ENCODE measurements at regions not wholly inside any gene's neighbourhood (a gene's known extent, or its start where the extent isn't known, plus 50 kb on each side); places are given as distances from the start of the nearest gene placed in this dataset.
"Not testable (repeated sequence)": the region's sequence is repeated elsewhere in the genome, so short reads cannot be mapped to it uniquely, and the experiment has no call there.

DNA sequence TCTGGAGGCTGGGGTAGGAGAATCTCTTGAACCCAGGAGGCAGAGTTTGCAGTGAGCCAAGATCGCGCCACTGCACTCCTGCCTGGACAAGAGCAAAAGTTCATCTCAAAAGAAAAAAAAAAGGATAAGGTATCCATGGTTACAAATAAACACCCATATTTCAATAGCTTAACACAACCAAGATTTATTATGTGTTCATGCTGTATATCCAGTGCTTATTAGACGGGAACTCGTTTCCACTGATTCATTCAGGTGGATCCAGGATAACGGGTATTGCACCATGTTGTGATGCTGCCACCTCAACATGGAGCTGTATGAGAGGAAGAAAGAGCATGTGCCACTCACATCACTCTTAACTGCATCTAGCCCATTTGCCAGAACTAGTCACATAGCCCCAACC, 69.1 kb upstream of the HIVEP1 start:
- no peak overlapping the region for H3K27ac ChIP-seq (ENCODE audit: low read depth, low read length)

DNA sequence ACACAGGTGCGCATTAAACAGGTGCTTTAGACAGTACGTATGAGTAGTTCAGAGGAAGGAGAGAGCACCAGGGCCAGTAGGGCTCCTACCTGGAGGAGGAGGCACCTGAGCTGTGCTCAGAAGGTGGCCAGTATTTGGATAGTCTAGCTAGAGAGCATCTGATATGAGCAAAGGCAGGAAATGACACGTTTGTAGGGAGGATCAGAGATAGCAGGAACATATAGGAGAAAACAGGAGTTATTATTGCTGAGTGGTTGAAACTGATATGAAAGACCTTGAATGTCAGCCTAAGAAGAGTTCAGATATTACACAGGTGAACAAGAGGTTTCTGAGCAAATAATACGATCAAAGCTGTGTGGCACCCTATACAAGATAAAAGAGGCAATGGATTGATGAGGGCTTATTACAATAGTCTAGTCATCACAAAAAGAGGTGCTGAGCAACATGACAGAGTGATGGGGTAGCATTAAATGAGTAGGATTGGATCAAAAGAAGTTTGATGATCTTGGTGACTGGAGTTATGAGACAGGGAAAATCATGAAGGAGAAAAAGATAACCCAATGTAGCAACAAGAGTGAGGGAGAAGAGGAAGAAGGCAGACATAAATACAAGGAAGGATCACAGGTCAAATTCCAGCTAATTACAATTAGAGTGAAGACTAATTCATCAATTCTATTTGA, 69.8 kb upstream of the HIVEP1 start:
- no peak overlapping the region for H3K27ac ChIP-seq (ENCODE audit: low read depth, low read length)
- H3K27me3 ChIP-seq (ENCODE audit: control insufficient read depth in 3 of 3, insufficient read depth in 3 of 3, low read length in 3 of 3): no peaks in the 10 kb centered on the region
- peaks cover 0 to 3% (median 0%) of the 10 kb centered on the region in 3 donors for H3K4me1 ChIP-seq (ENCODE audit: control insufficient read depth in 3 of 3, insufficient read depth in 3 of 3, low read length in 3 of 3)
- H3K4me3 ChIP-seq (ENCODE audit: low read length in 3 of 3): no peak overlapping the region
- no peak overlapping the region for H3K9ac ChIP-seq (ENCODE audit: low read depth in 1 of 3, low read length in 3 of 3)
- no peaks in the 10 kb centered on the region for H3K9me3 ChIP-seq (ENCODE audit: control insufficient read depth in 3 of 3, low read length in 3 of 3)
- no peaks in the 10 kb centered on the region for H3K36me3 ChIP-seq (ENCODE audit: control insufficient read depth in 3 of 3, insufficient read depth in 3 of 3, low read length in 3 of 3)

More for the DNA sequence above, 69.1 kb upstream of the HIVEP1 start:
- Histone ChIP-seq H3K27me3 (ENCODE audit: control insufficient read depth in 3 of 3, insufficient read depth in 3 of 3, low read length in 3 of 3) (no peaks in the 10 kb centered on the region), H3K36me3 (ENCODE audit: control insufficient read depth in 3 of 3, insufficient read depth in 3 of 3, low read length in 3 of 3) (no peaks in the 10 kb centered on the region), H3K4me1 (ENCODE audit: control insufficient read depth in 3 of 3, insufficient read depth in 3 of 3, low read length in 3 of 3) (peaks cover 0 to 3% (median 0%) of the 10 kb centered on the region in 3 donors), H3K9ac (ENCODE audit: low read depth in 1 of 3, low read length in 3 of 3) (no peak overlapping the region), H3K9me3 (ENCODE audit: control insufficient read depth in 3 of 3, low read length in 3 of 3) (no peaks in the 10 kb centered on the region), H3K4me3 (ENCODE audit: low read length in 3 of 3) (no peak overlapping the region)

DNA sequence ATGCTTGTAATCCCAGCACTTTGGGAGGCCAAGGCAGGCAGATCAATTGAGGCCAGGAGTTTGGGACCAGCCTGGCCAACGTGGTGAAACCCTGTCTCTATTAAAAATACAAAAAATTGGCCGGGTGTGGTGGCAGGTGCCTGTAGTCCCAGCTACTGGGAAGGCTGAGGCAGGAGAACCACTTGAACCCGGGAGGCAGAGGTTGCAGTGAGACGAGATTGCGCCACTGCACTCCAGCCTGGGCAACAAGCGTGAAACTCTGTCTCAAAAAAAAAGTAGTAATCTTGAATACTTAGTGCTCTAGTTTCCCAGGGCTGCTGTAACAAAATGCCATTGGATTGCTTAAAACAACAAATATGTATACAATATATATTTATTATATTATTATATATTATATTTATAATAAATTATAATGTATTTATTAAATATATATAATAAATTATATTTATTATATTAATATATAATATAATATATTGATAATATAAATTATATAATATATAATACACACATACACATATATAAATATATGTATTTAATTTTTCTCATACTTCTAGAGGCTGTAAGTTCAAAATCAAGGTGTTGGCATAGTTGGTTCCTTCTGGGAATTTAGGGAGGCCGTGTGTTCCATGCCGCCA, 71.5 kb upstream of the HIVEP1 start:
- H3K9me3 ChIP-seq (ENCODE audit: control insufficient read depth in 3 of 3, low read length in 3 of 3); H3K36me3 ChIP-seq (ENCODE audit: control insufficient read depth in 3 of 3, insufficient read depth in 3 of 3, low read length in 3 of 3); H3K9ac ChIP-seq (ENCODE audit: low read depth in 1 of 3, low read length in 3 of 3); H3K4me3 ChIP-seq (ENCODE audit: low read length in 3 of 3); H3K27me3 ChIP-seq (ENCODE audit: control insufficient read depth in 3 of 3, insufficient read depth in 3 of 3, low read length in 3 of 3); H3K27ac ChIP-seq (ENCODE audit: low read depth, low read length); H3K4me1 ChIP-seq (ENCODE audit: control insufficient read depth in 3 of 3, insufficient read depth in 3 of 3, low read length in 3 of 3): not testable (repeated sequence)

DNA sequence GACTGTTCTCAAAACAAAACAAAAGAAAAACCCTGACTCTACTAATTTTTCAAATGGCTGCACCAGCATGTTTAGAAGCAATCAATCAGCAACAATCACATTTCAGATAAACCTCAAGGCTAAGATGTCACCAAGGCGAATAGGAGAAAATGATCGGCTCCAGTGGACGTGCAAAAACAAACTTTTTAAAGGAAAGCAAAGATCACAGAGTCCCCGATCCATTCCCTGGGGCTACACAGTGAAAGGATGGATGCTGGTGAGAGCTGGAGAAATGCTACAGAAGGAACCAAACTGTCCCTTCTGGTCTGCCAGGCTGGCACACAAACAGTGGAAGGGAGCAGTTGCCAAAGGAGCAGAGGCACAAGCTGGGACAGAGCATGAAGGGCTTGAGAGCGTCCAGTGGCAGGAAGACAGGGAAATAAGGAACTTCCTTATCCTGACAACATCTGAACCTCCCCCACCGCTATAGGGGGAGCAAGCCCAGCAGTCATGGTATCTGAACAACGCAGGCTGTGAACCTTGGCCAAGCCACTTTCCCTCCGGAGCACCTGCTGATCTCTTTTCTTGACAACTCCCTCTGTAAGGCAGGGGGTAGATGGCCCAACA, 73.7 kb upstream of the HIVEP1 start:
- no peaks in the 10 kb centered on the region for H3K36me3 ChIP-seq (ENCODE audit: control insufficient read depth in 3 of 3, insufficient read depth in 3 of 3, low read length in 3 of 3)
- H3K9me3 ChIP-seq (ENCODE audit: control insufficient read depth in 3 of 3, low read length in 3 of 3): no peaks in the 10 kb centered on the region
- H3K27ac ChIP-seq (ENCODE audit: low read depth, low read length): no peak overlapping the region
- H3K9ac ChIP-seq (ENCODE audit: low read depth in 1 of 3, low read length in 3 of 3): peak overlapping the region in 1 of 3 donors; percentile 7
- H3K27me3 ChIP-seq (ENCODE audit: control insufficient read depth in 3 of 3, insufficient read depth in 3 of 3, low read length in 3 of 3): no peaks in the 10 kb centered on the region
- H3K4me3 ChIP-seq (ENCODE audit: low read length in 3 of 3): no peak overlapping the region
- H3K4me1 ChIP-seq (ENCODE audit: control insufficient read depth in 3 of 3, insufficient read depth in 3 of 3, low read length in 3 of 3): peaks cover 0 to 3% (median 0%) of the 10 kb centered on the region in 3 donors

DNA sequence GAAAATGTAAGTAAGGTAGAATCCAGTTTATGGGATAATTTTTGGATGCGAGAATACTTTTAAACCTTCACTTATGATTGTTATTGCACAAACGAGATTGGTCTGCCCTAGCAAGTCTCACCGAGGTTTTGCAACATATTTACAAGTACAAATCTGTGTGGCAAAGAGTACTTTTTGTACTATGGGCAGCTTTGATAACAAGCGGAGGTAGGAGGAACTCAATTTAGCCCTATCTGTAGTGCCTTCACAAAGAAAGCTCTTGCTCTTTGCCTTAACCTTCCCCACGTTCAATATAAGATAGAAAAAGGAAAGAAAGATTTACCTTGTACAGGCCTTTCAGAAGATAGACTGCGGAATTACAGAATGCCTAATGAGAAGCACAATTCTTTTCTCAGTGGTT, 77.5 kb upstream of the HIVEP1 start:
- Histone ChIP-seq H3K9ac (ENCODE audit: low read depth in 1 of 3, low read length in 3 of 3) (no peak overlapping the region), H3K27ac (ENCODE audit: low read depth, low read length) (no peak overlapping the region), H3K27me3 (ENCODE audit: control insufficient read depth in 3 of 3, insufficient read depth in 3 of 3, low read length in 3 of 3) (no peaks in the 10 kb centered on the region), H3K4me3 (ENCODE audit: low read length in 3 of 3) (no peak overlapping the region), H3K36me3 (ENCODE audit: control insufficient read depth in 3 of 3, insufficient read depth in 3 of 3, low read length in 3 of 3) (no peaks in the 10 kb centered on the region), H3K4me1 (ENCODE audit: control insufficient read depth in 3 of 3, insufficient read depth in 3 of 3, low read length in 3 of 3) (peaks cover 0 to 3% (median 0%) of the 10 kb centered on the region in 3 donors), H3K9me3 (ENCODE audit: control insufficient read depth in 3 of 3, low read length in 3 of 3) (no peaks in the 10 kb centered on the region)

GRCh38 chr6:11932892-11933291, 79.2 kb upstream of the HIVEP1 start:
- not testable (repeated sequence) for H3K27ac ChIP-seq (ENCODE audit: low read depth, low read length); H3K36me3 ChIP-seq (ENCODE audit: control insufficient read depth in 3 of 3, insufficient read depth in 3 of 3, low read length in 3 of 3); H3K4me3 ChIP-seq (ENCODE audit: low read length in 3 of 3); H3K27me3 ChIP-seq (ENCODE audit: control insufficient read depth in 3 of 3, insufficient read depth in 3 of 3, low read length in 3 of 3); H3K9me3 ChIP-seq (ENCODE audit: control insufficient read depth in 3 of 3, low read length in 3 of 3); H3K4me1 ChIP-seq (ENCODE audit: control insufficient read depth in 3 of 3, insufficient read depth in 3 of 3, low read length in 3 of 3); H3K9ac ChIP-seq (ENCODE audit: low read depth in 1 of 3, low read length in 3 of 3)

- Histone ChIP-seq H3K27me3 (ENCODE audit: control insufficient read depth in 3 of 3, insufficient read depth in 3 of 3, low read length in 3 of 3) (no peaks in the 10 kb centered on the region), H3K9ac (ENCODE audit: low read depth in 1 of 3, low read length in 3 of 3) (no peak overlapping the region)
These were observed 80.6 kb upstream of the HIVEP1 start for GRCh38 chr6:11931296-11932035.

GRCh38 chr6:11930834-11931233, 81.3 kb upstream of the HIVEP1 start:
- H3K4me3 ChIP-seq (ENCODE audit: low read length in 3 of 3); H3K36me3 ChIP-seq (ENCODE audit: control insufficient read depth in 3 of 3, insufficient read depth in 3 of 3, low read length in 3 of 3); H3K27ac ChIP-seq (ENCODE audit: low read depth, low read length); H3K27me3 ChIP-seq (ENCODE audit: control insufficient read depth in 3 of 3, insufficient read depth in 3 of 3, low read length in 3 of 3); H3K9ac ChIP-seq (ENCODE audit: low read depth in 1 of 3, low read length in 3 of 3); H3K9me3 ChIP-seq (ENCODE audit: control insufficient read depth in 3 of 3, low read length in 3 of 3); H3K4me1 ChIP-seq (ENCODE audit: control insufficient read depth in 3 of 3, insufficient read depth in 3 of 3, low read length in 3 of 3): not testable (repeated sequence)

More at GRCh38 chr6:11931296-11932035, 80.6 kb upstream of the HIVEP1 start:
- Histone ChIP-seq H3K4me3 (ENCODE audit: low read length in 3 of 3) (no peak overlapping the region), H3K27ac (ENCODE audit: low read depth, low read length) (no peak overlapping the region), H3K4me1 (ENCODE audit: control insufficient read depth in 3 of 3, insufficient read depth in 3 of 3, low read length in 3 of 3) (no peaks in the 10 kb centered on the region), H3K9me3 (ENCODE audit: control insufficient read depth in 3 of 3, low read length in 3 of 3) (no peaks in the 10 kb centered on the region), H3K36me3 (ENCODE audit: control insufficient read depth in 3 of 3, insufficient read depth in 3 of 3, low read length in 3 of 3) (no peaks in the 10 kb centered on the region)

DNA sequence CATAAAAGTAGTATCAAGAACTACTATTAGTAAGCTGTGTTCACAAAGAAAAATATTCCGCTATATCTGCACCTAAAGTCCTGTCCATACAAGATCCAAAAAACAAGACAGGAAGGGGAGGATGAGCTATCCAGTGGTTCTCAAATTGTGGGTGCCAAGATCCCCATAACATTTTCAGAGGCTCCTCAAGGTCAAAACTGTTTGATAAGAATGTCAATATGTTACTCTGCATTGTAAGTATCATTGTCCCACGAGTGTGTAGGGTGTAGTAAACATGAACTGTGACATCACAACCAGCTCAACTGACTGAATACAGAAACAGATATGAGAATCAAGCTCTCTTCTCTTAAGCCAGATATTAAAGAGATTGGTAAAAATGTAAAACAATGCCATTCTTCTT, 81.9 kb upstream of the HIVEP1 start:
- H3K9ac ChIP-seq (ENCODE audit: low read depth in 1 of 3, low read length in 3 of 3): no peak overlapping the region
- no peak overlapping the region for H3K4me3 ChIP-seq (ENCODE audit: low read length in 3 of 3)
- peaks cover 0 to 3% (median 0%) of the 10 kb centered on the region in 3 donors for H3K27me3 ChIP-seq (ENCODE audit: control insufficient read depth in 3 of 3, insufficient read depth in 3 of 3, low read length in 3 of 3)
- no peaks in the 10 kb centered on the region for H3K4me1 ChIP-seq (ENCODE audit: control insufficient read depth in 3 of 3, insufficient read depth in 3 of 3, low read length in 3 of 3)
- no peaks in the 10 kb centered on the region for H3K36me3 ChIP-seq (ENCODE audit: control insufficient read depth in 3 of 3, insufficient read depth in 3 of 3, low read length in 3 of 3)
- no peak overlapping the region for H3K27ac ChIP-seq (ENCODE audit: low read depth, low read length)
- no peaks in the 10 kb centered on the region for H3K9me3 ChIP-seq (ENCODE audit: control insufficient read depth in 3 of 3, low read length in 3 of 3)

Data from skeletal muscle tissue (tissue), 3 donors.